Cerebellar nuclear complex (tissue), 1 donor: ENCODE measurements at regions not wholly inside any gene's neighbourhood (a gene's known extent, or its start where the extent isn't known, plus 50 kb on each side); places are given as distances from the start of the nearest gene placed in this dataset.

Experiments used
- DNase-seq, 2 experiments: peaks; one replicate each; lab custom pipeline; 2025; lab: John Stamatoyannopoulos, UW

DNA sequence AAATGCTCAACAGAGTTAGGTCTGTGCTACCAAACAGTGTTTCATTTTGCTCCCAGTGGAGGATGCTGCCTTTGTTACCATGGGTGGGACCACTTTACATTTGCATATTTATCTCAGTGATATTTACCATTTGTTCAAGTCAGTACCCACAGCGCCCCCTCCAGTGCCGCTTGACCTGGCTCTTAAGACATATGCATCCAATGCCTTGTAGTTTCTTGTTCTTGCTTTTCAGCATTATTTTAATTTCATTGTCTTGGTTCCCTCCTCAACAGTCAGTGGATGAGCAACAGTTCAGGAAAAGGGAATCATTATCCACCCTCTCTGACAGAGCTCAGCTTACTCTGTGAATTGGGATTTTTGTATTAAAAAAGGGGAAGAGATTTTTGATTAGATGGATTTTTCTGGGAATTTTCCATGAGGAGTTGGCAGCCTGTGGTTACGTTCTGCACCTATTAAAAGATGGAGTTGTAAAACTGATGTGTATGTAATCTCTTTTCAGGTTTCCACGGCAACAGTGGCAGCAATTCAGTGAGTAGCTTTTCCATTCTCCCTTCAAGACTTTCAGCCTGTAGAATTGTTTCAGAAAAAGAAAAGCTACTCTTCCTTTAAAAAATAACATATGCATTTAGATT, 240.5 kb upstream of the DAAM1 start:
- no peak for DNase-seq

DNA sequence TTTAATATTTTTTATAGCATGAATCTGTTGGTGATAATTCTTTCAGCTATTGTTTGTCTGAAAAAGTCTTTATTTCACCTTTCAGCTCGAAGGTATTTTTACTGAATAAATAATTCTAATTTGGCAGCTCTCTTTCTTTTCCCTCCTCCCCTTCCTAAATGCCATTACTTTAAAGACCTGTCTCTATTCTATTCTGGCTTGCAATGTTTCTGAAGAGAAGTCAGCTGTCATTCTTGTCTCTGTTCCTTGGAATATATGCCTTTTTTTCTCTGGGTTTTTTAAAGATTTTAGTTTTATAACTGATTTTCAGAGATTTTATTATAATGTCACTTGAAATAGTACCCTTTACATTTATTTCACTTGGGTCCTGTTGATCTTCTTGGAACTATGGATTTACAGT, 237.9 kb upstream of the DAAM1 start:
- DNase-seq = no peak

DNA sequence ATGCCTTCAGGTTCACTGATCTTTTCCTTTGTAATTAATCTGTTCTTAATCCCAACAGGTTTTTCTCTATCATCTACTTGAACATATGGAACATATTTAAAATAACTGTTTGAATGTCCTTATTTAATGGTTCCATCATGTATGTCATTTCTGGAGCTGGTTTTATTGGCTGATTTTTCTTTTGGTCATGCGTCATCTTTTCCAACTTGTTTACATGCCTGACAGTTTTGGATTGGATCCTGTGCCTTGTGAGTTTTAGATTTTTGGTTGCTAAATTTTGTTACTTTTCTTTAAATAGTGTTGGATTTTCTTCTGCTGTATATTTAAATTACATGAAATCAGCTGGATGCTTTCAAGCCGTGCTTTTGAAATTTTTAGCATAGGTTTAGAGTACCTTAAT, 237.3 kb upstream of the DAAM1 start:
- DNase-seq = no peak

DNA sequence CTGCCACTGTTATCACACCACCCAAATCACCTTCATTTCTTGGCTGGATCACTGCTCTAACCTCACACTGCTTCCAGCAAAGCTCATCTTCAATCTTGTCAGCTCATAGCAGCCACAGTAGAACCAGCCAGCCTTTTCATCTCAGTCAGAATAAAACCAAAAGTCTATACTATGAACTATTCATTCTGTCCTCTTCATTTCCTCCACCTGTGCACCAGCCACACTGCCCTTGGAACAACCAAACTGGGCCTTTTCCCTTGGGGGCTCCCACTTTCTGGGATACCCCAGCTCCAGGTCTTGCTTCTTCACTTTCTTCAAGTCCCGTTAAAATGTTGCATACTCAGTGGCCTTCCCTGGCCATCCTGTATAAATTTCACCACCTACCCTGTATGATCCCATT, 234.4 kb upstream of the DAAM1 start:
- no peak for DNase-seq

DNA sequence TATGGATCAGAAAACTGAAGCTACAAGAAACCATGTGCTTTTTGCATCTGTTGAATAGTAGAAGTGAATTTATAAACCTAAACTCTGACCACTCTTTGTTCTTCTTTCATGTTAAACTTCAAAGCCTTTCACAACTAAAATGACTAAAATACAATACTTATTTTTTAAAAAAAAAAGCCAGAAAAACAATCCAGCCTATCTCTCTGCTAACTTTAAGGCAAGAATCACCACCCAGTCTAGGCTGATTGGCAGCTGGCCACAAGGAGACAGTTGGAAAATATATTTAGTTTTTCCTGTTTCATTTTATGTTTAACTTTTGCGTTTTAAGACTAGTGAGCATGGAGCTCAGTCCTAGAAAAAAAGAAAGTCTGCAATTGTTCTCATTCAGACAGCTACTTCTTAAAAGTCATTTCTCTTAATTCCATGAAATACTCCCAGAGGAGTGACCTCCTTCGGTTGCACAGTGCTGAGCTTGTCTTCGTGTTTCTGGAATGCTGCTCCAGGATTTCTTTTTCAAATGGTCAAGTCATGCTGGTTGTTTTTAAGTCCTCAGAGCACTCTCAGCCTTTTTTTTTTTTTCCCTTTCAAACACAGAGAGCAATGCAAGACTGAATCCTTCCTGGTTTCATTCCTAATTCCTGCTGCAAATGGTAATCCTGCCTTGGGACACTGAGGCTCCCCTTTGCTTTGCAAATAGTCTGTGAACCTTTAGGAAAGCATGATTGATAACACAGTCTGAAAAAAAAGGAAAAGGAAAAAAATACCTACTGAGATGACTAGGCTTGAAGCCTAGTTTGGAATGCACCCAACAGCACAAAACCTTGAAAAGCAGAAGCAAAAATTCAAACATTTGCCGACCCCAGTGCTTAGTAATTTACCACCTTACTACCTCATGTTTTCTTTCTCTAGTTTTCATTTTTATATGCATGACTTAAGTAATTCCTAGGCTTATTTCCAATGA, 233.3 kb upstream of the DAAM1 start:
- DNase-seq = no peak

DNA sequence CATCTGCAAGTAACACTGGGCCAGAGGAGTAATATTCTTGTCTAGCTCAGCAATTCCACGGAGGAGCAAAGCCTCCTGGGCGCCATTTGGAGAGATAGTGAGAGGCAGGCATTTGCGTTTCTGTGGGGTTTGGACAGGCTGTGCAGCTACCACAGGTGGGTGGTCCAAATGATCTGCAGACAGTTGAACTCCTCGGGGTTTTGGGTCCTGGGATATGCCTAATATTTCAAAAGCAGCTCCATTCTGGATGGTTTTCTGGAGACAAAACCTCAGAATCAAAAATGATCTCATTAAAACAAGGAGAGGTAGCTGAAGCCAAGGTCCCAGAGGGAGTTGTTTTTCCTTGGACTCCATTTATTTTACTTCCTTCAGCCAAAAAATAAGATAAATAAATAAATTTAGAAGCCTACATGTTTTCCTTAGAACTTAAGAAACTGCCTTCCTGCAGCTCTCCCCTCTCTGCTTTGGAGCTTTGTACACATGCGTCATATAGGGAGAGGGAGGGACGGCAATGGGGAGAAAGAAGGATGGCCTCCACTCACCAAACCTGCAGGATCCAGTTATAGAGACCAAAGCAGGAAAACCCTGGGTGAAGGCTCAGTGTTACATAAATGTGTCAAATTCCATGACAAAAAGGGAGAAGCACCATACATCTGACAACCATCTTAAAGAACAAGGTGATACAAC, 227.3 kb upstream of the DAAM1 start:
- no peak for DNase-seq

DNA sequence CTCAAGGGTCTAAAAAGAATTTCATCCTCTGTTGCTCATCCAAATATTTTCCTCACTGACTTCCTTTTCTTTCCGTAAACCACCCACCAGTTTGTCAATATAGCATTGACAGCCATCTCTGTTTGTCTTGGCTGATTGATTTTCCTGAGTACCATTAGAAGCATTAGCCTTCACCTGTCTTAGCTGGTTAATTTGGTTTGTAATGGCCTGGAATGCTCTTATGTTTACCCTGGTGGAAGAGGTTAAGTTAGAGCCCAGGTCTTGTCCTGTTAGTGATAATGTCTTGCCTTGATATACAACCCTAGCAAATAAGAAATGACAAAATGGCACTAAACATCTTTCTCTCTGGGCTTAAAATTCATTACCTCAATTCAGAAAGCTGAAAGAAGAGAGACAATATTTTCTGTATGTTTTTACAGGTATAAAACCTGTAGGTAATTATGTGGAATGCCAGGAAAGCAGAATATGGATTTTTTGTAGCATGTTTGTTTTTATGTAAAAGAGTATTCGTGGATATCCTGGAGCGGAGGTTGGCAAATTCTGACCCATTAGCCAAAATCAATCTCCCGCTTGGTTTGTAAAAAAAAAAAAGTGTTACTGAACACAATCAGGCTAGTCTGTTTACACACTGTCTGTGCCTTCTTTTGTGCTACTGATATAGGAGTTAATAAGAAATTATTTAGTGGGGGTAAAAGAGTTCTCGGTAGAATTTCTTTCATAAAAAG, 224.4 kb upstream of the DAAM1 start:
- DNase-seq = no peak

DNA sequence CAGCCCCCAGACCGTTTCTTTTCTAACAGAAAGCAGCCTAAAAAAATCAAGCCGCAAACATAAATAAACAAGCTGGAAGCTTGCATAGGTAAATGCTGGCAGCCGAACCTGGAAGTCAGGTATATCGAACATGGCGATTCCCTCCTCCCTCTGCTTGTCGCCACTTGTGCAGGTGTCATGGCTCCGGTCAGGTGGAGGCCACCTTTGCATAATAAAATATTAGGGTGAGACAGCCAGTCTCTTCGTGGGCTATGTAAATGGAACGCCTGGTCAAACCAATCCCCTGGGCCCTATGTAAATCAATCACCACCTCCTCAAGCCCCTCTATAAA, 223.9 kb upstream of the DAAM1 start:
- DNase-seq = no peak

DNA sequence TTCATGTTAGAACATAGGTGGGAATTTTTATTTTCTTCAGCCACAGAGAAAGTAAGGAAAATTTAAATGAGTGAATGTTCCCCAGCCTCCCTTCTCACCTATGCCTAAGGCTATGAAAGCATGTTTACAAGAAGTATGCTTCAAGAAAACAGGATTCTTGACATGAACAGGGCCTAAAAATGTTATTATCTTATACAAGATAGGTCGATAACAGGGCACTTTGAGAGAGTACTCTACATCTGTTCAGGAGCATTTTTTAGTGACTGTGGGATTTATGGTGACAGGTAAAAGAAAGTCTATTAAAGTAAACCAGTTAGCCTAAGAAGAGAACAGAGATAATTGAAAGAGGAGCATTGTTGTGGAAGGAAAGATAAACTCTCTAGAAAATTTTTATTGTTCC, 222.9 kb upstream of the DAAM1 start:
- no peak for DNase-seq

DNA sequence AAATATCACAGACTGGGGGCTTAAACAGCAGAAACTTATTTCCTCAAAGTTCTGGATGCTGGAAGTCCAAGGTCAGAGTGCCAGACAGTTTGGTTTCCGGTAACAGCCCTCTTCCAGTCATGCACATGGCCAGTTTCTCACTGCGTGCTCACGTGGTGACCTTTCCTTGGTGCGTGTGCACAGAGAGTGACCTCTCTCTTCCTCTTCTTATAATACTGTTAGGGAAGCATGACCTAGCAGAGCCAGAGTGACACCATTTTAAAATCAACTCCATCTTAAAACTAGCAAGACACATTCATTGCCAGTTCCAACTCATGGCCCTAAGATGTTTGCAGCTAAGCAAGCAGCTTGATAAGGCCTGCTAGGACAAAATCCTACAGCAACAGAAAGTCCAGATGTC, 221.5 kb upstream of the DAAM1 start:
- no peak for DNase-seq

DNA sequence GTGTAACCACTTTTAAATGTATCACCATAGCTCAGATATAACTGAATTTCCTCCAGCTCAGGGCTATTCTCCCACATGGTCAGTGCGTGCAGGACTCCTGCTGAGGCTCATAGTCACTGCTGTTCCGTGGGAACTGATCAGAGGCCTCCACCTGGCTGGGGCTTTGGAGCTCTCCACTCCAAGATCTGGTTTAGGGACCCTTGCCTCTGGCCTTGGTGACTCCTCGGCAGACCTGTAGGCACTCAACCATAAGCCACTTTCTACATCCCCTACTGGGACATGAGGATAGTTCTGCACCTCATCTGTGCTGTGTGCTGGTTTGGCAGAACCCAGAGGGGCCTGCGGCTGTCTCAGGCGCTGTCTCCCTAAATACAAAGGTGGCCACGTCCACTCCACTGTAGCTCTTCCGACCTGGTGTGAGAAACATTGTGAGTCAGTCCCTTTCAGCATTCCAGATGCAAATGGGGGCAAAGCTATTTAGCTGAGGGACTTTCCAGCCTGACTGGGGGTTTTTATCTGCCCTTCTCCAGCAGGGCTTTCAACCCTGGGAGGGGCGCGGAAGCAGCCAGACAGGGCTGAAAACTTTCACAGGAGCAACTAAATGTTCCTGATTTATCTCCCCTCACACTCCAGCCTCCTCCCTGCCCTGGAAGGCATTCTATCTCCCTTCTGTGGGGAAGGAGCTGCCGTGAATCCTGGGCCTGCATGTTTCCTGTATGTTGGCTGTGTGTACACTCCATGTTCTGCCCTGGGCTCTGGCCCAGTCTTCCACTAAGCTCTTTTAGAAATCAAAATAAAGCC, 218.3 kb upstream of the DAAM1 start:
- DNase-seq = no peak

DNA sequence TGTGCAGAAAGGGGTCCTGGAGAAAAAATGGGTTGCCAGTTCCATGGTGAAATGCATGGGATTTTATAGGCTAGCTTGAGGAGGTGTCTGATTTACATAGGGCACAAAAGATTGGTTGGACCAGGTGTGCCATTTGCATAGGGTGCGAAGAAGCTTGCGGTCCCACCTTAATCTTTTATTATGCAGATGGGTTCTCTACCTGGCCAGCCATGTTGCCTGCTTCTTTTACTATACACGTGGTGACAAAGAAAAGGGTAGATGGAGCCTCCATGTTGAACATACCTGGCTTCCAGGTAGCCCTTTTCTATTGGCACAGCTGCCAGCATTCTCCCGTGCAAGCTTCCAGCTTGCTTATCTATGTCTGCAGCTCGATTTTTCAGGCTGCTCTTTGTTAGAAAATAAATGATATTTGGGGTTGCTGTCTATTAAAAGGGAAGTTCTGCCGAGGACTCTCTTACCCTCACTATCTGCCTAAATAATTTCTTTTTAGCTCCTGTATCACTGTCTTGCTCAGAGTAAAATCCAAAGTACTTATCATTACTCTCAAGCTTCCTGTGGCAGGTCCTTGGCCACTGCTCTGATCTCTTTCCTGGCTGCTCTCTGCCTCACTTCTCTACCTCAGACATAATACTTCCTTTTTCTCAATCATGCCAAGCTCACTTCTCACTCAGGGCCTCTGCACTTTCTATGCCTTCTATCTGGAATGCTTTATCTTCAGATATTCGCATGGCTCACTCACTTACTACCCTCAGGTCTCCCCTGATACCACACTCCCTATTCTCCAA, 216.0 kb upstream of the DAAM1 start:
- DNase-seq = no peak

DNA sequence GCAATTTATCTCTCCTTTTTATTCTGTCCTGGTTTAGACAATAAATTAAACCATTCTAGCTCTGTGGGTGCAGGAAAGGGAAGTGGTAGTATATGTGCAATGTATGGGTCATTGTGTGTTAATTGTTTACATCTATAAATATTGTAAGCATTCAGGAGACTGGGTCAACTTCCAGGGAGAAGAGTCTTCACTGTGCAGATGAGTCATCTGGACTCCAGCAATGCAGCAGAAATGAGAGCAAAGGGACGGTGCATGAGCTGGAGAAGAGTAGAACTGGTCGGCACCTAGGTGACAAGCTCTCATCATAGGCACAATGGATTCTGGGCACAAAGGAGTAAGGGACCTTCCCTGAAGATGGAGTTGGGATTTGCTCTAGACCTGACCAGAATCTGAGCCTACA, 211.1 kb upstream of the DAAM1 start:
- DNase-seq = no peak

DNA sequence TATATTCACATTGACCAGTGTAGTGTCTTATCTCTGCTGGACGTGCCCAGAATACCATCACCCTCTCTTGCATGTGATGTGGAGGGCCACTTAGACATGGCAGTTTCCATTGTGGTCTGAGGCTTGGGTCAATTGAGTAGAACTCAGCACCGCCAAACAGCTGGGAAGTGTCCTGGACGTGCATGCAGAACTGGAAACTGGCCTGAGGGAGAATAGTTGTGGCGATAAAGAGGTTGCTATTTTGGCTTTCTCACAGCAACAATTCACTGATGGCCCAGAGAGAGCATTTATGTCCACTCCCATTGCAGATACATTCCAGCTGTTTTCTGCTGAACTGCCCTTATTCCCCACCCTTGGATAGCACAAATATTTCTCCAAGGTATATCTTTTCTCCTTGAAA, 210.1 kb upstream of the DAAM1 start:
- DNase-seq = no peak

DNA sequence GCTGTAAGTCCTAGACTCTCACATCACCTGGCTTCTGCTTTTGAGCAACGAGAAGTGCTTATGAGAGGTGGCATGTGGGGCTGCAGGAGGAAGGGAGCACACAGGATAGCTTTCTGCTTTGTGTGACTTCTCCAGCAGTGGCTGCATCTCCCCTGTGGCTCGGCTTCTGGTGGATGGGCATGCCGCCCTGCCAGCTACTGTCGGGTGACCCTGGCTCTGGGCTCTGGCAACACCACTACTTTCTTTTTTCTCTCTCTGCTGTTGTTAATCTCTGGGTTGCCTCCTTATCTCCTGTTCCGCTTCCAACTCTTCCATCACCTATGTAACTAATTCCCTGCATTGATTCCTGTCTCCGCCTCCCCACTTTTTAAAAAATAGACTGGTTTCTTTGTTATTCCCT, 209.1 kb upstream of the DAAM1 start:
- no peak for DNase-seq

DNA sequence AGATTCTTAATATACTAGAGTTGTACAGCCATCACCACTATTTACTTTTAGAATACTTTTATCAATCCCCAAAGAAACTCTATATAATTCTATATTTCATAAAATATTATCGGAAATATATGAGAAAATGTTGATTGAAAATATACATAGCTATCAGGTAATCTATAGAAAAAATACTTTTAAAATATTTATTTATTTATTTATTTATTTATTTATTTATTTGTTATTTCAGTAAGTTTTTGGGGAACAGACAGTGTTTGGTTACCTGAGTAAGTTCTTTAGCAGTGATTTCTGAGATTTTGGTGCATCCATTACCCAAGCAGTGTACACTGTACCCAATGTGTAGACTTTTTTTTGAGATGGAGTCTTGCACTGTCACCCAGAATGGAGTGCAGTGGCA, 206.6 kb upstream of the DAAM1 start:
- no peak for DNase-seq

DNA sequence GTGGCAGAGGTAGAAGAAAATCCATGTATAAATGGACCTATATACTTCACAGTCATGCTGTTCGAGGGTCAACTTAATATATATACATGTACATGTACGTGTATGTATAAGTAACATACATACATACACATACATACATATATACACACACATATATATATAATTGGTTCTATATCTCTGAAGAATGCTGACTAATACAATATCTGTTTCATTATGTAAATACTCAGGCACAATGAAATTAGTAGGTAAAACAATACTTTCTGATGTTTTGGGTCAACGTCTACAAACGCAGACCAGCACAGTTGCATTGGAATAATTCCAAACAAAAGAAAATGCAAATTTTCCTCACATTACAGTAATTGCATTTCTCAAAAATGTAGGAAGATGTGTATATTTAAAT, 202.7 kb upstream of the DAAM1 start:
- no peak for DNase-seq

DNA sequence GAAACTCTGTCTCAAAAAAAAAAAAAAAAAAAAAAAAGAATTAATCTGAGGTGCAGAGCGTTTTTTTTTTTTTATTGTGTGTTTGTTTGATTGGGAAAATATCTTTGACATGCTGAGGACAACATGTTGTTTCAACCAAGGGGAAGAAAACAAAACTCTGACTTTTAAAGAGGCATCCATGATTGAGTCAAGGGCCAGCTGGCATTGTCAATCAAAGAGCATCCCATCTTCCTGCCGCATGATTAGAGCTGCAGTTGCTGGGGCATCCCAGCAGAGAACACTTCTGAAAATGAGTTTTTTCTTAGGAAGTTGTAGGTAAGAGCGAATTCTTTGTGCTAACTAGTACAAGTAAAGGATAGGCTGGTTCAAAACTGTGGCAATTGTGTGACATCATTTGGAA, 200.9 kb upstream of the DAAM1 start:
- DNase-seq = no peak

DNA sequence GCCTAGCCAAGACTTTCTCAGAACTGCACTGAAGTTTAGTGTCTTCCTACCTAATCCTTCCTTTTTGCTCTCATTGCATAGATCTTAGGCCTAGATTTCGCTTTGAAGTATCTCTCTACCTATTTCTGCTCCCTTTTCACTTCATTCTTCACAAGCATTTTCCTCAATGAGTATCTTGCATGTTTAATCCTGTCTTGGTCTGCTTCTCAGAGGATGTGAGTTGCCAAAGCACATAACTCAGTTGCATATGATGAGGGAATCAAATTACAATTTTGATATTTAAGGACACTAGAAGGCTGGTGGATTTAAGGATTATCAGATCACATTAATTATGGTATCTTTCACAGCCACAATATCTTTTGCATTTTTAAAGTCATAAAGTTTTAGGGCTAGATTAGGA, 195.5 kb upstream of the DAAM1 start:
- no peak for DNase-seq

DNA sequence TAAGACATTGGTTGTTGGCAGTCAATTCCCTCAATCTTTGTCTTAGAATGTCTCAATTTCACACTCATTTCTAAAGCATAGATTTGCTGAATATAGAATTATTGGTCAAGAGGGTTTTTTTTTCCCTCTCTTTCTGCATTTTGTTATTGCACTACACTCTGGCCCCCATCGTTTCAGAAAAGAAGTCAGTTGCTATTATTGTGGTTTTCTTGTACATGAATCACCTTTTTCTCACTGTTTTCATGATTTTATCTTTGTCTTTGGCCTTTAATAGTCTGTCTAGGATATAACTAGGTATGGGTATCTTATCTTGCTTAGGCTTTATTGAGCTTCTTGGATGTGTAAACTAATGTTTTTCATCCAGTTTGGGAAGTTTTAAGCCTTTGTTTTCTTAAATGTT, 194.3 kb upstream of the DAAM1 start:
- DNase-seq = no peak

DNA sequence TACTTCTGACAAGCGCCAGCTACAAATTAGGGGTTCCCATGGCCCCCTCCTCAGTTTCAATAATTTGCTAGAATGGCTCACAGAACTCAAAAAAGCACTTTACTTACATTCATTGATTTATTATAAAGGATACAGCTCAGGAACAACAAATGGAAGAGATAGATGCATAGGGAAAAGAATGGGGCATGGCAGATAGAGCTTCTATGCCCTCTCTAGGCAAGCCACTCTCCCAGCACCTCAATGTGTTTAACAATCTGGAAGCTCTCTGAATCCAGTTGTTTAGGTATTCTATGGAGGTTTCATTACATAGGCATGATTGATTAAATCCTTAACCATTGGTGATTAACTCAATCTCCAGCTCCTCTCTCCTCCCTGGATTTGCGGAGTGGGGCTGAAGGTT, 184.5 kb upstream of the DAAM1 start:
- no peak for DNase-seq
